KMS-11 (cell line): ENCODE measurements at regions not wholly inside any gene's neighbourhood (a gene's known extent, or its start where the extent isn't known, plus 50 kb on each side); places are given as distances from the start of the nearest gene placed in this dataset.

Experiments
- H2AFZ ChIP-seq: fragments of 200-600 bp; sonication (generic); 2 replicates; pipeline ENCODE4 v1.6.1; 2016; ENCODE audit warnings: antibody characterized with exemption, mixed run types, low read depth
- H3K27ac ChIP-seq: fragments of 200-600 bp; sonication (generic); 2 replicates; pipeline ENCODE4 v1.6.1; 2016; ENCODE audit warnings: mild to moderate bottlenecking, mixed run types
- H3K27me3 ChIP-seq: fragments of 200-600 bp; sonication (generic); 2 replicates; pipeline ENCODE4 v1.6.1; 2017; ENCODE audit warnings: mild to moderate bottlenecking, low read depth, mixed run types, moderate library complexity; ENCODE audit not compliant: insufficient read depth
- H3K36me3 ChIP-seq: fragments of 200-600 bp; sonication (generic); 2 replicates; pipeline ENCODE4 v1.6.1; 2017; ENCODE audit warnings: mild to moderate bottlenecking, mixed run types; ENCODE audit not compliant: insufficient read depth
- H3K4me1 ChIP-seq: fragments of 200-600 bp; sonication (generic); 2 replicates; pipeline ENCODE4 v1.6.1; 2016; ENCODE audit warnings: mild to moderate bottlenecking, low read depth, mixed run types; ENCODE audit not compliant: poor library complexity, severe bottlenecking
- H3K4me2 ChIP-seq: fragments of 200-600 bp; sonication (generic); 2 replicates; pipeline ENCODE4 v1.7.0; 2016; ENCODE audit warnings: mild to moderate bottlenecking, mixed run types
- H3K4me3 ChIP-seq: fragments of 200-600 bp; sonication (generic); IDR thresholded peaks from 2 replicates; pipeline ENCODE4 v1.6.1; 2017; ENCODE audit warnings: low read depth, low read length, mixed read lengths; ENCODE audit not compliant: insufficient read depth
- H3K79me2 ChIP-seq: fragments of 200-600 bp; sonication (generic); 2 replicates; pipeline ENCODE4 v1.6.1; 2016; ENCODE audit warnings: low read depth, mixed run types; ENCODE audit not compliant: insufficient read depth
- H3K9ac ChIP-seq: fragments of 200-600 bp; sonication (generic); 2 replicates; pipeline ENCODE4 v1.6.1; 2016; ENCODE audit warnings: mild to moderate bottlenecking, mixed run types
- H4K20me1 ChIP-seq: fragments of 200-600 bp; sonication (generic); 2 replicates; pipeline ENCODE4 v1.6.1; 2016; ENCODE audit warnings: mild to moderate bottlenecking, mixed run types; ENCODE audit not compliant: insufficient read depth
- CTCF ChIP-seq: fragments of 200-600 bp; sonication (generic); conservative IDR thresholded peaks from 2 replicates; pipeline ENCODE4 v1.6.1; 2017; ENCODE audit warnings: low read depth, mild to moderate bottlenecking, antibody characterized with exemption, low read length, moderate library complexity, mixed read lengths

GRCh38 chr20:56873836-56874235 is 244.7 kb downstream of the TFAP2C start:
- Histone ChIP-seq H3K4me2 (no peak overlapping the region), H2AFZ (no peak overlapping the region), H3K9ac (no peak overlapping the region), H3K27me3 (no peaks in the 10 kb centered on the region; the same call in 1 of the 2 replicates), H3K27ac (no peak overlapping the region), H3K4me3 (no peak overlapping the region), H3K79me2 (no peaks in the 10 kb centered on the region), H4K20me1 (no peaks in the 10 kb centered on the region), H3K4me1 (no peaks in the 10 kb centered on the region), H3K36me3 (no peaks in the 10 kb centered on the region)
- TF ChIP-seq CTCF = no peak

- H3K4me1 ChIP-seq = no peaks in the 10 kb centered on the region
- peak overlapping the region; percentile 4; the same call in 1 of the 2 replicates for H2AFZ ChIP-seq
- no peak overlapping the region for H3K9ac ChIP-seq
- H3K27ac ChIP-seq = no peak overlapping the region
- no peaks in the 10 kb centered on the region; the same call in 1 of the 2 replicates for H3K27me3 ChIP-seq
- no peak overlapping the region for H3K4me2 ChIP-seq
- TF ChIP-seq CTCF = no peak
- no peaks in the 10 kb centered on the region for H4K20me1 ChIP-seq
- H3K36me3 ChIP-seq = no peaks in the 10 kb centered on the region
- no peak overlapping the region for H3K4me3 ChIP-seq
- H3K79me2 ChIP-seq = no peaks in the 10 kb centered on the region
These were observed 246.1 kb downstream of the TFAP2C start for GRCh38 chr20:56875052-56875659.

- H3K27ac ChIP-seq = no peak overlapping the region
- no peaks in the 10 kb centered on the region for H3K4me1 ChIP-seq
- H4K20me1 ChIP-seq = no peaks in the 10 kb centered on the region
- H3K9ac ChIP-seq = no peak overlapping the region
- no peaks in the 10 kb centered on the region; the same call in 1 of the 2 replicates for H3K27me3 ChIP-seq
- no peak for TF ChIP-seq CTCF
- H2AFZ ChIP-seq = no peak overlapping the region
- no peaks in the 10 kb centered on the region for H3K79me2 ChIP-seq
- H3K36me3 ChIP-seq = no peaks in the 10 kb centered on the region
- H3K4me3 ChIP-seq = no peak overlapping the region
- H3K4me2 ChIP-seq = no peak overlapping the region
These were observed 246.7 kb downstream of the TFAP2C start for GRCh38 chr20:56875803-56876202.

GRCh38 chr20:56885521-56885920 is 256.4 kb downstream of the TFAP2C start:
- no peaks in the 10 kb centered on the region for H3K36me3 ChIP-seq

More at GRCh38 chr20:56885521-56885920, 256.4 kb downstream of the TFAP2C start:
- Histone ChIP-seq H3K27ac (no peak overlapping the region), H3K79me2 (no peaks in the 10 kb centered on the region), H2AFZ (no peak overlapping the region), H3K4me1 (no peaks in the 10 kb centered on the region), H3K4me3 (no peak overlapping the region), H3K27me3 (no peaks in the 10 kb centered on the region), H3K9ac (no peak overlapping the region), H4K20me1 (no peaks in the 10 kb centered on the region), H3K4me2 (no peak overlapping the region)
- TF ChIP-seq CTCF = no peak
